CD14-positive monocyte (primary cell): ENCODE measurements at regions not wholly inside any gene's neighbourhood (a gene's known extent, or its start where the extent isn't known, plus 50 kb on each side); places are given as distances from the start of the nearest gene placed in this dataset.
"Not testable (repeated sequence)": the region's sequence is repeated elsewhere in the genome, so short reads cannot be mapped to it uniquely, and the experiment has no call there.

ENCODE experiments used
- DNase-seq, 3 donors: peaks; one replicate each; pipeline ENCODE4 v3.0.0-alpha.2; 2011 to 2022
- H2AFZ ChIP-seq: 2 replicates; pipeline ENCODE4 v1.6.0; 2012; ENCODE audit warnings: mild to moderate bottlenecking, low read depth, low read length, inconsistent platforms; ENCODE audit not compliant: insufficient read depth, poor library complexity, severe bottlenecking
- H3K27ac ChIP-seq, 2 donors: 1 replicate in 1 of 2; 2 replicates in 1 of 2; pipeline ENCODE4 v1.5.1; 2012 to 2013; ENCODE audit warnings: low read length in 2 of 2, control low read depth in 1 of 2, inconsistent platforms in 1 of 2, low read depth in 1 of 2, mild to moderate bottlenecking in 1 of 2
- H3K27me3 ChIP-seq, 2 donors: one replicate each; pipeline versions ENCODE4 v1.6.0 to v1.6.1; 2011 to 2013; ENCODE audit warnings: low read length in 2 of 2; ENCODE audit not compliant: control insufficient read depth in 2 of 2, insufficient read depth in 2 of 2
- H3K36me3 ChIP-seq, 2 donors: replicated peaks in 1 of 2; 1 replicate in 1 of 2; 2 replicates in 1 of 2; pipeline versions ENCODE4 v1.5.1 to v1.6.1; 2012 to 2013; ENCODE audit warnings: low read length in 2 of 2, control low read depth in 1 of 2, inconsistent platforms in 1 of 2, mild to moderate bottlenecking in 1 of 2; ENCODE audit not compliant: insufficient read depth in 2 of 2, control insufficient read depth in 1 of 2
- H3K4me1 ChIP-seq, 2 donors: 1 replicate in 1 of 2; 2 replicates in 1 of 2; pipeline versions ENCODE4 v1.5.1 to v1.6.1; 2012 to 2013; ENCODE audit warnings: low read length in 2 of 2, control low read depth in 1 of 2, inconsistent platforms in 1 of 2, mild to moderate bottlenecking in 1 of 2, moderate library complexity in 1 of 2; ENCODE audit not compliant: insufficient read depth in 2 of 2, control insufficient read depth in 1 of 2
- H3K4me2 ChIP-seq: replicated peaks from 2 replicates; pipeline ENCODE3; 2012; ENCODE audit warnings: low read length, moderate library complexity, mild to moderate bottlenecking; ENCODE audit not compliant: poor library complexity, severe bottlenecking; ENCODE audit errors: extremely low read depth
- H3K4me3 ChIP-seq, 3 experiments: fragments of 200-600 bp in 1 of 3; sonication (generic) in 1 of 3; replicated peaks in 1 of 3; 1 replicate in 2 of 3; 2 replicates in 1 of 3; pipeline ENCODE4 v1.5.1; 2011 to 2013; ENCODE audit warnings: low read length in 3 of 3, mild to moderate bottlenecking in 3 of 3, control low read depth in 2 of 3, low read depth in 2 of 3, inconsistent platforms in 1 of 3, moderate library complexity in 1 of 3
- H3K79me2 ChIP-seq: 2 replicates; pipeline ENCODE4 v1.6.0; 2012; ENCODE audit warnings: mild to moderate bottlenecking, control low read depth, inconsistent platforms, low read length, moderate library complexity; ENCODE audit not compliant: insufficient read depth
- H3K9ac ChIP-seq: 2 replicates; pipeline ENCODE4 v1.6.0; 2017; ENCODE audit warnings: low read length, mild to moderate bottlenecking; ENCODE audit not compliant: insufficient read depth, poor library complexity, severe bottlenecking
- H3K9me3 ChIP-seq, 2 donors: replicated peaks in 1 of 2; 1 replicate in 1 of 2; 2 replicates in 1 of 2; pipeline versions ENCODE4 v1.5.1 to v1.6.1; 2012 to 2013; ENCODE audit warnings: low read length in 2 of 2, control low read depth in 1 of 2; ENCODE audit not compliant: control insufficient read depth in 1 of 2, insufficient read depth in 1 of 2
- H4K20me1 ChIP-seq: 2 replicates; pipeline ENCODE4 v1.6.0; 2012; ENCODE audit warnings: mild to moderate bottlenecking, low read length, control low read depth, moderate library complexity; ENCODE audit not compliant: insufficient read depth
- H3K27ac Mint-ChIP-seq, 7 donors: one replicate each; pipeline ENCODE4 v1.8.0; 2020; ENCODE audit warnings: mild to moderate bottlenecking in 7 of 7, mixed read lengths in 7 of 7, moderate library complexity in 6 of 7, inconsistent platforms in 2 of 7
- H3K27me3 Mint-ChIP-seq, 3 donors: one replicate each; pipeline ENCODE4 v1.8.0; 2021 to 2022; ENCODE audit warnings: low read depth in 3 of 3, mild to moderate bottlenecking in 3 of 3, mixed read lengths in 3 of 3, moderate library complexity in 3 of 3, inconsistent platforms in 1 of 3
- H3K36me3 Mint-ChIP-seq, 2 donors: one replicate each; pipeline ENCODE4 v1.8.0; 2020; ENCODE audit warnings: mixed read lengths in 2 of 2, inconsistent platforms in 1 of 2, mild to moderate bottlenecking in 1 of 2
- H3K4me1 Mint-ChIP-seq: one replicate; pipeline ENCODE4 v1.8.0; 2020; ENCODE audit warnings: mild to moderate bottlenecking, mixed read lengths
- H3K4me3 Mint-ChIP-seq, 2 donors: one replicate each; pipeline ENCODE4 v1.8.0; 2020; ENCODE audit warnings: mild to moderate bottlenecking in 2 of 2, mixed read lengths in 2 of 2, moderate library complexity in 1 of 2
- H3K9me3 Mint-ChIP-seq, 7 donors: one replicate each; pipeline ENCODE4 v1.8.0; 2020 to 2022; ENCODE audit warnings: mixed read lengths in 7 of 7, mild to moderate bottlenecking in 6 of 7, moderate library complexity in 6 of 7, inconsistent platforms in 2 of 7
- WGBS: methylation state at CpG from one replicate; pipeline ENCODE4 v1.1.5; 2013; ENCODE audit warnings: missing lambda C conversion rate; ENCODE audit not compliant: insufficient coverage; 5-methylcytosine and 5-hydroxymethylcytosine counted together
- intact Hi-C, 2 donors: fragments of 100-400 bp; cut with micrococcal nuclease; formaldehyde crosslinking; loops; one replicate each; pipeline versions ENCODE4 v1.15.0 to v1.15.1; 2023
- TF ChIP-seq, protein P1 (sequence below): fragments of 200-600 bp; IDR thresholded peaks from one replicate; pipeline ENCODE4 v1.8.0; 2022; ENCODE audit warnings: antibody characterized with exemption, mild to moderate bottlenecking

DNA sequence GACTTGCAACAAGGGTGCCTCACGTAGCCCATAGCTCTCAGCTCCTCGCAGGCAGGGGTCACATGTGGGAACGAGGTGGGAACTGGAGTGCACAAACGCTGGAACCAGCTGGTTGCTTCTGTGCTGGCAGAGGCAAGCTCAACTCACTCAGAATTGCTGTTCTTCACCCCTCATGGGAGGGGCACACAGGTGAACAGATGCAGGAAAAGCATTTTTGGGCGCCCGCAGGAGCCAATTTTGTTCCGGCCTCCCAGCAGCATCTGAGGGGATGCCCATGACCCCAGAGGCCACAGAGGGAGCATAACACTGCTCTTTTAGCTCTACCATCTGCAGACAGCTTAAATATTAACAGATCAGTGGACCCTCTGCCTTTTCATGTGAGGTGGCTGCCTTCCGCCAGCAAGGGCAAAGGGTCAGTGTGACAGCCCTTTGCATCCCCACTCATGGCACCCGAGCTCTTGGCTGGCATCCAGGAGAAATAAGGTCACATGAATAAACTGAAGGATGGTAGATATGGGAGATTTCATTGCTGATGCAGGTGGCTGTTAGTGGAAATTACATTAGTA, 196.2 kb downstream of the SLCO4C1 start:
- H3K79me2 ChIP-seq = no peaks in the 10 kb centered on the region
- H3K36me3 Mint-ChIP-seq = no peaks in the 10 kb centered on the region
- no peak overlapping the region for H3K4me2 ChIP-seq
- peaks cover 4% of the 10 kb centered on the region for H3K4me1 Mint-ChIP-seq
- intact Hi-C loops = no loop called here
- peaks cover 9 to 14% of the 10 kb centered on the region in 2 donors for H3K9me3 ChIP-seq
- peaks cover 6 to 18% (median 11%) of the 10 kb centered on the region in 7 donors for H3K9me3 Mint-ChIP-seq
- no peak overlapping the region for H3K4me3 ChIP-seq
- no peaks in the 10 kb centered on the region for H3K4me1 ChIP-seq
- no peaks in the 10 kb centered on the region for H3K27me3 ChIP-seq
- no peak overlapping the region for H3K27ac Mint-ChIP-seq
- no peak for DNase-seq
- no peak overlapping the region for H3K27ac ChIP-seq
- no peak overlapping the region for H3K4me3 Mint-ChIP-seq
- no peaks in the 10 kb centered on the region for H4K20me1 ChIP-seq
- WGBS = 72% methylated on average over 3 of the region's 9 CpGs
- TF ChIP-seq, protein P1, sequence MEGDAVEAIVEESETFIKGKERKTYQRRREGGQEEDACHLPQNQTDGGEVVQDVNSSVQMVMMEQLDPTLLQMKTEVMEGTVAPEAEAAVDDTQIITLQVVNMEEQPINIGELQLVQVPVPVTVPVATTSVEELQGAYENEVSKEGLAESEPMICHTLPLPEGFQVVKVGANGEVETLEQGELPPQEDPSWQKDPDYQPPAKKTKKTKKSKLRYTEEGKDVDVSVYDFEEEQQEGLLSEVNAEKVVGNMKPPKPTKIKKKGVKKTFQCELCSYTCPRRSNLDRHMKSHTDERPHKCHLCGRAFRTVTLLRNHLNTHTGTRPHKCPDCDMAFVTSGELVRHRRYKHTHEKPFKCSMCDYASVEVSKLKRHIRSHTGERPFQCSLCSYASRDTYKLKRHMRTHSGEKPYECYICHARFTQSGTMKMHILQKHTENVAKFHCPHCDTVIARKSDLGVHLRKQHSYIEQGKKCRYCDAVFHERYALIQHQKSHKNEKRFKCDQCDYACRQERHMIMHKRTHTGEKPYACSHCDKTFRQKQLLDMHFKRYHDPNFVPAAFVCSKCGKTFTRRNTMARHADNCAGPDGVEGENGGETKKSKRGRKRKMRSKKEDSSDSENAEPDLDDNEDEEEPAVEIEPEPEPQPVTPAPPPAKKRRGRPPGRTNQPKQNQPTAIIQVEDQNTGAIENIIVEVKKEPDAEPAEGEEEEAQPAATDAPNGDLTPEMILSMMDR = no peak
- H2AFZ ChIP-seq = no peak overlapping the region
- H3K36me3 ChIP-seq = no peaks in the 10 kb centered on the region
- no peaks in the 10 kb centered on the region for H3K27me3 Mint-ChIP-seq
- H3K9ac ChIP-seq = no peak overlapping the region

DNA sequence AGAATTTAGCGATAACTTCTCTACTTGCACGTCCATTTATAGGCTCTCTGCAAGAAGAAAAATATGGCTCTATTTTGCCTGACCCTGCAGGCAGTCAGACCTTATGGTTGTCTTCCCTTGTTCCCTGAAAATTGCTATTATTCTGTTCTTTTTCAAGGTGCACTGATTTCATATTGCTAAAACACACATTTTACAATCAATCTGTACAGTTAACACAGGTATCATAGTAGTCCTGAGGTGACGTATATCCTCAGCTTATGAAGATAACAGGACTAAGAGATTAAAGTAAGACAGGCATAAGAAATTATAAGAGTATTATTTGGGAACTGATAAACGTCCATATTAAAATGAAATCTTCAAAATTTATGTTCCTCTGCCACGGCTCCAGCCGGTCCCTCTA, 197.0 kb downstream of the SLCO4C1 start:
- H3K9me3 Mint-ChIP-seq = peaks cover 4 to 18% (median 10%) of the 10 kb centered on the region in 7 donors

DNA sequence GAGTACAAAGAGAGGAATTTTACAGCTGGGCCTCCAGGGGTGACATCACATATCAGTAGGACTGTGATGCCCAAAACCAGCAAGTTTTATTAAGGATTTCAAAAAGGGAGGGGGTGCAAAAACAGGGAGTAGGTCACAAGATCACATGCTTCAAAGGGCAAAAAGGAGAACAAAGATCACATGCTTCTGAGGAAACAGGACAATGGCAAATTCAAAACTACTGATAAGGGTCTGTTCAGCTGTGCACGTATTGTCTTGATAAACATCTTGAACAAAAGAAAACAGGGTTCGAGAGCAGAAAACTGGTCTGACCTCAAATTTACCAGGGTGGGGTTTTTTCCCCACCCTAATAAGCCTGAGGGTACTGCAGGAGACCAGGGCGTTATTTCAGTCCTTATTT, 197.5 kb downstream of the SLCO4C1 start:
- H3K27ac Mint-ChIP-seq, H2AFZ ChIP-seq, H3K36me3 Mint-ChIP-seq, H4K20me1 ChIP-seq, H3K9ac ChIP-seq, intact Hi-C loops, H3K4me3 Mint-ChIP-seq, H3K4me2 ChIP-seq, H3K27me3 Mint-ChIP-seq, DNase-seq, H3K27me3 ChIP-seq, H3K4me1 Mint-ChIP-seq, H3K4me1 ChIP-seq, H3K79me2 ChIP-seq, H3K4me3 ChIP-seq, H3K36me3 ChIP-seq, H3K27ac ChIP-seq: not testable (repeated sequence)
- H3K9me3 Mint-ChIP-seq = peaks cover 4 to 18% (median 10%) of the 10 kb centered on the region in 7 donors
- H3K9me3 ChIP-seq = peaks cover 9 to 14% of the 10 kb centered on the region in 2 donors
- 33% methylated on average over 1 of the region's 3 CpGs for WGBS

More for the DNA sequence above, 197.0 kb downstream of the SLCO4C1 start:
- H3K27me3 Mint-ChIP-seq, H3K79me2 ChIP-seq, H3K27ac ChIP-seq, H3K27me3 ChIP-seq, H3K4me1 Mint-ChIP-seq, DNase-seq, H3K4me2 ChIP-seq, H3K27ac Mint-ChIP-seq, H3K9ac ChIP-seq, intact Hi-C loops, H3K36me3 ChIP-seq, H3K4me3 Mint-ChIP-seq, H4K20me1 ChIP-seq, H3K36me3 Mint-ChIP-seq, H3K4me3 ChIP-seq, H2AFZ ChIP-seq, H3K4me1 ChIP-seq: not testable (repeated sequence)
- H3K9me3 ChIP-seq = peaks cover 9 to 14% of the 10 kb centered on the region in 2 donors
- WGBS = 100% methylated on average over 1 of the region's 6 CpGs
